Superior temporal gyrus (tissue), 1 donor: ENCODE measurements at regions not wholly inside any gene's neighbourhood (a gene's known extent, or its start where the extent isn't known, plus 50 kb on each side); places are given as distances from the start of the nearest gene placed in this dataset.
"Not testable (repeated sequence)": the region's sequence is repeated elsewhere in the genome, so short reads cannot be mapped to it uniquely, and the experiment has no call there.

ENCODE experiments used
- DNase-seq: peaks from one replicate; pipeline ENCODE4 v3.0.0-alpha.2; 2016; ENCODE audit errors: extremely low spot score

GRCh38 chr12:82627799-82628198, 58.9 kb upstream of the TMTC2 start:
- DNase-seq: peak; percentile 65

- DNase-seq: not testable (repeated sequence)
These were observed 52.0 kb upstream of the TMTC2 start for GRCh38 chr12:82634495-82635258.

DNA sequence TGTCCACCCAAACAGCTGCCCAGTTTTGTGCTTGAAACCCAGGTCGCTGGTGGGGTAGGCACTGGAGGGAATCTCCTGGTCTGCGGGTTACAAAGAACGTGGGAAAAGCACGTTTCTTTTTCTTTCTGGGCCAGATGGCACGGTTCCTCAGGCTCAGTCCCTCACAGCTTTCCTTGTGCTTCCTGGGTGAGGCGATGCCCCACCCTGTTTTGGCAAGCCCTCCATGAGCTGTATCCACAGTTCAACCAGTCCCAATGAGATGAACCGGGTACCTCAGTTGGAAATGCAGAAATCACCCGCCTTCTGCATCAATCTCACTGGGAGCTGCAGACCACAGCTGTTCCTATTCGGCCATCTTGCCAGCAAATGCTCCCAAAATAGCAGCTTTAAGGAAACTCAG, 51.4 kb upstream of the TMTC2 start:
- DNase-seq: no peak
